ENCODE measurements at regions not wholly inside any gene's neighbourhood (a gene's known extent, or its start where the extent isn't known, plus 50 kb on each side); places are given as distances from the start of the nearest gene placed in this dataset.

DNA sequence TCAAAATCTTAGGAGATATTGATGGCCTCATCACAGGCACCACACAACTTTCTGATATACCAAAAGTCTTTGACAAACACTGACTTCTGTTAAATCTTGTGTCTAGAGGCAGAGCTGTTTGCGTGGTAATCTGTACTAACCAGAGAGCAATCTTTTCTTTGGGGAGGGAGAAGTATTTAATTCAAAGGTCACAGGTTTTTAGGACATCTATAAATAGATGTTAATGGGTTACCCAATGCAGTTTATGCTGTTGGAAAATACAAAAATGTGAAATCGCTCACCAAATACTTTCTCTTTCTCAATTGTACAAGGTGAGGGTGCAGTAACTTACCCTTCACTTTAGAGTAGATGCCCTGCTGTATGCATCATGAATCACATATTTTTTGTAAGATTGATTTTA lies 510.5 kb downstream of the NSUN3 start:
- no peak for TF ChIP-seq POLR2A (IDR thresholded peaks at IDR 0.05)
- TF ChIP-seq, protein P1, sequence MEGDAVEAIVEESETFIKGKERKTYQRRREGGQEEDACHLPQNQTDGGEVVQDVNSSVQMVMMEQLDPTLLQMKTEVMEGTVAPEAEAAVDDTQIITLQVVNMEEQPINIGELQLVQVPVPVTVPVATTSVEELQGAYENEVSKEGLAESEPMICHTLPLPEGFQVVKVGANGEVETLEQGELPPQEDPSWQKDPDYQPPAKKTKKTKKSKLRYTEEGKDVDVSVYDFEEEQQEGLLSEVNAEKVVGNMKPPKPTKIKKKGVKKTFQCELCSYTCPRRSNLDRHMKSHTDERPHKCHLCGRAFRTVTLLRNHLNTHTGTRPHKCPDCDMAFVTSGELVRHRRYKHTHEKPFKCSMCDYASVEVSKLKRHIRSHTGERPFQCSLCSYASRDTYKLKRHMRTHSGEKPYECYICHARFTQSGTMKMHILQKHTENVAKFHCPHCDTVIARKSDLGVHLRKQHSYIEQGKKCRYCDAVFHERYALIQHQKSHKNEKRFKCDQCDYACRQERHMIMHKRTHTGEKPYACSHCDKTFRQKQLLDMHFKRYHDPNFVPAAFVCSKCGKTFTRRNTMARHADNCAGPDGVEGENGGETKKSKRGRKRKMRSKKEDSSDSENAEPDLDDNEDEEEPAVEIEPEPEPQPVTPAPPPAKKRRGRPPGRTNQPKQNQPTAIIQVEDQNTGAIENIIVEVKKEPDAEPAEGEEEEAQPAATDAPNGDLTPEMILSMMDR (IDR thresholded peaks at IDR 0.05) = no peak
